ENCODE measurements at regions not wholly inside any gene's neighbourhood (a gene's known extent, or its start where the extent isn't known, plus 50 kb on each side); places are given as distances from the start of the nearest gene placed in this dataset.

GRCh38 chr16:80375973-80376372 lies 164.8 kb upstream of the DYNLRB2 start:
- Histone ChIP-seq H3K36me3 (ENCODE audit: low read length) (no peaks in the 10 kb centered on the region), H3K9me2 (replicated peaks; ENCODE audit: insufficient read depth, low read length) (no peaks in the 10 kb centered on the region), H3K9ac (ENCODE audit: low read length) (no peak overlapping the region), H4K20me1 (ENCODE audit: low read depth, low read length) (no peaks in the 10 kb centered on the region), H3K4me3 (ENCODE audit: insufficient read depth, low read length, poor library complexity, severe bottlenecking) (no peak overlapping the region), H3F3A (ENCODE audit: insufficient read depth) (no peaks in the 10 kb centered on the region), H3K27ac (ENCODE audit: low read depth, low read length) (no peak overlapping the region), H3K4me2 (ENCODE audit: low read depth, low read length, poor library complexity, severe bottlenecking) (no peak overlapping the region), H3K27me3 (ENCODE audit: low read length) (no peaks in the 10 kb centered on the region), H3K9me3 (ENCODE audit: insufficient read depth, low read length) (no peaks in the 10 kb centered on the region), H2AFZ (ENCODE audit: low read depth, low read length, severe bottlenecking) (no peak overlapping the region), H3K79me2 (ENCODE audit: insufficient read depth, low read length) (no peaks in the 10 kb centered on the region)
- TF ChIP-seq CTCF (IDR thresholded peaks at IDR 0.05; ENCODE audit: insufficient read depth, low read length, poor library complexity, severe bottlenecking) = no peak
- TF ChIP-seq EZH2phosphoT487 (conservative IDR thresholded peaks at IDR 0.05; ENCODE audit: low read length) = no peak

- Histone ChIP-seq H3K27ac (ENCODE audit: low read depth, low read length) (no peak overlapping the region), H3K36me3 (ENCODE audit: low read length) (no peaks in the 10 kb centered on the region), H4K20me1 (ENCODE audit: low read depth, low read length) (no peaks in the 10 kb centered on the region), H3K79me2 (ENCODE audit: insufficient read depth, low read length) (no peaks in the 10 kb centered on the region), H3K9me3 (ENCODE audit: insufficient read depth, low read length) (no peaks in the 10 kb centered on the region), H3K9me2 (replicated peaks; ENCODE audit: insufficient read depth, low read length) (no peaks in the 10 kb centered on the region), H3F3A (ENCODE audit: insufficient read depth) (no peaks in the 10 kb centered on the region), H3K4me2 (ENCODE audit: low read depth, low read length, poor library complexity, severe bottlenecking) (no peak overlapping the region), H3K9ac (ENCODE audit: low read length) (no peak overlapping the region), H3K27me3 (ENCODE audit: low read length) (no peaks in the 10 kb centered on the region), H3K4me3 (ENCODE audit: insufficient read depth, low read length, poor library complexity, severe bottlenecking) (no peak overlapping the region), H2AFZ (ENCODE audit: low read depth, low read length, severe bottlenecking) (no peak overlapping the region)
- TF ChIP-seq CTCF (IDR thresholded peaks at IDR 0.05; ENCODE audit: insufficient read depth, low read length, poor library complexity, severe bottlenecking) = no peak
- no peak for TF ChIP-seq EZH2phosphoT487 (conservative IDR thresholded peaks at IDR 0.05; ENCODE audit: low read length)
Measured at GRCh38 chr16:80375513-80375912, 165.3 kb upstream of the DYNLRB2 start.

GRCh38 chr16:80372341-80372740 lies 168.5 kb upstream of the DYNLRB2 start:
- no peak overlapping the region for H3K4me3 ChIP-seq (ENCODE audit: insufficient read depth, low read length, poor library complexity, severe bottlenecking)
- H3K9me2 ChIP-seq (replicated peaks; ENCODE audit: insufficient read depth, low read length) = no peaks in the 10 kb centered on the region
- H3F3A ChIP-seq (ENCODE audit: insufficient read depth) = no peaks in the 10 kb centered on the region
- no peak overlapping the region for H3K27ac ChIP-seq (ENCODE audit: low read depth, low read length)
- H3K4me2 ChIP-seq (ENCODE audit: low read depth, low read length, poor library complexity, severe bottlenecking) = no peak overlapping the region
- H3K36me3 ChIP-seq (ENCODE audit: low read length) = no peaks in the 10 kb centered on the region
- H3K79me2 ChIP-seq (ENCODE audit: insufficient read depth, low read length) = no peaks in the 10 kb centered on the region
- no peak for TF ChIP-seq EZH2phosphoT487 (conservative IDR thresholded peaks at IDR 0.05; ENCODE audit: low read length)
- TF ChIP-seq CTCF (IDR thresholded peaks at IDR 0.05; ENCODE audit: insufficient read depth, low read length, poor library complexity, severe bottlenecking) = no peak
- no peak overlapping the region for H2AFZ ChIP-seq (ENCODE audit: low read depth, low read length, severe bottlenecking)
- no peaks in the 10 kb centered on the region for H3K27me3 ChIP-seq (ENCODE audit: low read length)
- H4K20me1 ChIP-seq (ENCODE audit: low read depth, low read length) = no peaks in the 10 kb centered on the region
- no peaks in the 10 kb centered on the region for H3K9me3 ChIP-seq (ENCODE audit: insufficient read depth, low read length)
- no peak overlapping the region for H3K9ac ChIP-seq (ENCODE audit: low read length)

All from SU-DHL-6 (cell line).